RKO (cell line): ENCODE measurements at regions not wholly inside any gene's neighbourhood (a gene's known extent, or its start where the extent isn't known, plus 50 kb on each side); places are given as distances from the start of the nearest gene placed in this dataset.
"Not testable (repeated sequence)": the region's sequence is repeated elsewhere in the genome, so short reads cannot be mapped to it uniquely, and the experiment has no call there.

Experiments
- DNase-seq: peaks from one replicate; pipeline ENCODE4 v3.0.0-alpha.2; 2016; ENCODE audit warnings: low spot score

- DNase-seq = no peak
Observed at GRCh38 chr5:83889971-83890745, 169.5 kb upstream of the HAPLN1 start.

- no peak for DNase-seq
Observed at GRCh38 chr5:83877911-83878706, 157.5 kb upstream of the HAPLN1 start.

- no peak for DNase-seq
Observed at GRCh38 chr5:83871533-83872395, 151.1 kb upstream of the HAPLN1 start.

GRCh38 chr5:83866181-83866580 lies 145.5 kb upstream of the HAPLN1 start:
- no peak for DNase-seq

- DNase-seq = no peak
Observed at GRCh38 chr5:83865579-83865978, 144.9 kb upstream of the HAPLN1 start.

- DNase-seq = no peak
Observed at GRCh38 chr5:83864652-83865051, 144.0 kb upstream of the HAPLN1 start.

- no peak for DNase-seq
Observed at GRCh38 chr5:83857341-83857740, 136.7 kb upstream of the HAPLN1 start.

- no peak for DNase-seq
Observed at GRCh38 chr5:83856881-83857280, 136.2 kb upstream of the HAPLN1 start.

GRCh38 chr5:83850412-83850811 lies 129.8 kb upstream of the HAPLN1 start:
- not testable (repeated sequence) for DNase-seq

- DNase-seq = no peak
Observed at GRCh38 chr5:83848941-83849340, 128.3 kb upstream of the HAPLN1 start.

- no peak for DNase-seq
Observed at GRCh38 chr5:83846624-83847350, 126.1 kb upstream of the HAPLN1 start.

GRCh38 chr5:83844449-83845068 lies 123.9 kb upstream of the HAPLN1 start:
- no peak for DNase-seq

- DNase-seq = no peak
Observed at GRCh38 chr5:83839788-83840187, 119.1 kb upstream of the HAPLN1 start.

GRCh38 chr5:83839256-83839655 lies 118.6 kb upstream of the HAPLN1 start:
- no peak for DNase-seq

GRCh38 chr5:83837265-83837907 lies 116.7 kb upstream of the HAPLN1 start:
- DNase-seq = no peak

GRCh38 chr5:83834306-83834705 lies 113.7 kb upstream of the HAPLN1 start:
- DNase-seq = no peak

- DNase-seq = no peak
Observed at GRCh38 chr5:83831834-83832233, 111.2 kb upstream of the HAPLN1 start.

GRCh38 chr5:83827111-83827557 lies 106.5 kb upstream of the HAPLN1 start:
- no peak for DNase-seq

GRCh38 chr5:83817591-83817990 lies 96.9 kb upstream of the HAPLN1 start:
- DNase-seq = no peak

- DNase-seq = no peak
Observed at GRCh38 chr5:83815661-83816060, 95.0 kb upstream of the HAPLN1 start.

GRCh38 chr5:83810511-83810910 lies 89.9 kb upstream of the HAPLN1 start:
- DNase-seq = no peak
